ENCODE measurements at regions not wholly inside any gene's neighbourhood (a gene's known extent, or its start where the extent isn't known, plus 50 kb on each side); places are given as distances from the start of the nearest gene placed in this dataset.
A peak's percentile ranks its signal among the peaks of the same experiment; 100 is the strongest.

DNA sequence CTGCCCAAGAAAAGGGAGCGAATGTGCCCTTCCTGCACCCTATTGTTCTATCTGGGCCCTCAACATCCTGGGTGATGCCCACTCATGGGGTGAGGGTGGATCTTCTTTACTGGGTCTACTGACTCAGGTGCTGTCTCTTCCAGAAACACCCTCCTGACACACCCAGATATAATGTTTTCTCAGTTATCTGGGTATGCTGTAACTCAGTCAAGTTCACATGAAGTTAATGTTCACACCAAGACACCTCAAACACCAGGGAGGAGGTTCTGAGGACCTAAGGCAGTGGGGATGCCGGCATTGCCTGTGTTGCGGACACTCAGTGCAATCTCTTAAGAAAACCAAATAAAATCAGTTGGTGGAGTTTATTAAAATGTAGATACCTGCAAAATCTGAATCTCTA, 500.9 kb downstream of the BCL11A start (continued):
- TF ChIP-seq, protein P1, sequence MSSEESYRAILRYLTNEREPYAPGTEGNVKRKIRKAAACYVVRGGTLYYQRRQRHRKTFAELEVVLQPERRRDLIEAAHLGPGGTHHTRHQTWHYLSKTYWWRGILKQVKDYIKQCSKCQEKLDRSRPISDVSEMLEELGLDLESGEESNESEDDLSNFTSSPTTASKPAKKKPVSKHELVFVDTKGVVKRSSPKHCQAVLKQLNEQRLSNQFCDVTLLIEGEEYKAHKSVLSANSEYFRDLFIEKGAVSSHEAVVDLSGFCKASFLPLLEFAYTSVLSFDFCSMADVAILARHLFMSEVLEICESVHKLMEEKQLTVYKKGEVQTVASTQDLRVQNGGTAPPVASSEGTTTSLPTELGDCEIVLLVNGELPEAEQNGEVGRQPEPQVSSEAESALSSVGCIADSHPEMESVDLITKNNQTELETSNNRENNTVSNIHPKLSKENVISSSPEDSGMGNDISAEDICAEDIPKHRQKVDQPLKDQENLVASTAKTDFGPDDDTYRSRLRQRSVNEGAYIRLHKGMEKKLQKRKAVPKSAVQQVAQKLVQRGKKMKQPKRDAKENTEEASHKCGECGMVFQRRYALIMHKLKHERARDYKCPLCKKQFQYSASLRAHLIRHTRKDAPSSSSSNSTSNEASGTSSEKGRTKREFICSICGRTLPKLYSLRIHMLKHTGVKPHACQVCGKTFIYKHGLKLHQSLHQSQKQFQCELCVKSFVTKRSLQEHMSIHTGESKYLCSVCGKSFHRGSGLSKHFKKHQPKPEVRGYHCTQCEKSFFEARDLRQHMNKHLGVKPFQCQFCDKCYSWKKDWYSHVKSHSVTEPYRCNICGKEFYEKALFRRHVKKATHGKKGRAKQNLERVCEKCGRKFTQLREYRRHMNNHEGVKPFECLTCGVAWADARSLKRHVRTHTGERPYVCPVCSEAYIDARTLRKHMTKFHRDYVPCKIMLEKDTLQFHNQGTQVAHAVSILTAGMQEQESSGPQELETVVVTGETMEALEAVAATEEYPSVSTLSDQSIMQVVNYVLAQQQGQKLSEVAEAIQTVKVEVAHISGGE (CRISPR knock-in tag; IDR thresholded peaks at IDR 0.05): no peak
- TF ChIP-seq ZNF217 (IDR thresholded peaks at IDR 0.05) (no peak), ASH2L (IDR thresholded peaks at IDR 0.05; ENCODE audit: borderline replicate concordance, low read depth) (no peak), ESRRA (IDR thresholded peaks at IDR 0.05; ENCODE audit: low read length) (no peak), NFYA (IDR thresholded peaks at IDR 0.05; ENCODE audit: borderline replicate concordance, low read depth, low read length) (no peak), RUNX3 (IDR thresholded peaks at IDR 0.05; ENCODE audit: low read length) (no peak), BACH1 (IDR thresholded peaks at IDR 0.05; ENCODE audit: borderline replicate concordance) (no peak)
- TF ChIP-seq, protein P2, sequence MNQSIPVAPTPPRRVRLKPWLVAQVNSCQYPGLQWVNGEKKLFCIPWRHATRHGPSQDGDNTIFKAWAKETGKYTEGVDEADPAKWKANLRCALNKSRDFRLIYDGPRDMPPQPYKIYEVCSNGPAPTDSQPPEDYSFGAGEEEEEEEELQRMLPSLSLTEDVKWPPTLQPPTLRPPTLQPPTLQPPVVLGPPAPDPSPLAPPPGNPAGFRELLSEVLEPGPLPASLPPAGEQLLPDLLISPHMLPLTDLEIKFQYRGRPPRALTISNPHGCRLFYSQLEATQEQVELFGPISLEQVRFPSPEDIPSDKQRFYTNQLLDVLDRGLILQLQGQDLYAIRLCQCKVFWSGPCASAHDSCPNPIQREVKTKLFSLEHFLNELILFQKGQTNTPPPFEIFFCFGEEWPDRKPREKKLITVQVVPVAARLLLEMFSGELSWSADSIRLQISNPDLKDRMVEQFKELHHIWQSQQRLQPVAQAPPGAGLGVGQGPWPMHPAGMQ (IDR thresholded peaks at IDR 0.05; ENCODE audit: borderline replicate concordance): no peak

DNA sequence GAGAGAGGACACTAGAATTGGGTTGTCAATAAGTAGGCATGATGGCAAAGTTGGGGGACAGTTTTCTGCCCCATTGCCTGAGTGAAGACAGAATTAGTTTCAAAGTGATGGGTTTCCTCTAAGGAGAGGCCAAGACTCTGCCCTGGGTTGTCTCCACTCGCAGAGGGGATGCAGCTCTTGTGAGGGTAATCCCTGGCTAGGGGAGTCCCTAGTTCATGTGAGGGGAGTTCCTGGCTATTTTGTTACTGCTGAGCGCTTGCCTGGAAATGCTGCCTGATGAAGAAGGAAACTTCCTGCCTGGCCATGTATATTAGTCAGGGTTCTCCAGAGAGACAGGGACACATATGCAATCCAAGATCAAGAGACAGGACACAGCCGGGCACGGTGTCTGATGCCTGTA, 501.5 kb downstream of the BCL11A start:
- H3K4me3 ChIP-seq: no peak overlapping the region
- 0 out of 2 replicates have a peak, but pooled peaks have one; percentile 57 for TF ChIP-seq CBX5 (IDR thresholded peaks at IDR 0.05; ENCODE audit: low read depth)
- TF ChIP-seq, protein P3, sequence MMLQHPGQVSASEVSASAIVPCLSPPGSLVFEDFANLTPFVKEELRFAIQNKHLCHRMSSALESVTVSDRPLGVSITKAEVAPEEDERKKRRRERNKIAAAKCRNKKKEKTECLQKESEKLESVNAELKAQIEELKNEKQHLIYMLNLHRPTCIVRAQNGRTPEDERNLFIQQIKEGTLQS (IDR thresholded peaks at IDR 0.05; ENCODE audit: borderline replicate concordance, extremely low read depth, low read depth, low read length): no peak

More for the DNA sequence above, 501.5 kb downstream of the BCL11A start:
- no TSS peak for BruUV-seq (replicated peaks)
- ChIA-PET POLR2A (no interaction called here), SMC1A (ENCODE audit: uncharacterized antibody, unreplicated experiment) (no interaction called here), RAD21 (ENCODE audit: unreplicated experiment) (no interaction called here), CTCF (no interaction called here)
- in situ Hi-C loops (cut with MboI): no loop called here
- FAIRE-seq (no peak), ATAC-seq (no peak), DNase-seq (ENCODE audit: low read depth, low spot score) (no peak)
- Histone ChIP-seq H4K20me1 (ENCODE audit: control insufficient read depth, insufficient read depth) (no peaks in the 10 kb centered on the region), H3K36me3 (ENCODE audit: control insufficient read depth in 2 of 2, insufficient read depth in 2 of 2, low read length in 1 of 2) (no peaks in the 10 kb centered on the region), H3K9me3 (replicated peaks; ENCODE audit: control insufficient read depth, insufficient read depth, low read length) (no peaks in the 10 kb centered on the region), H3K27ac (ENCODE audit: control insufficient read depth, insufficient read depth) (no peak overlapping the region), H3K79me2 (ENCODE audit: control insufficient read depth, insufficient read depth, low read length) (no peaks in the 10 kb centered on the region), H2AFZ (ENCODE audit: control insufficient read depth, low read depth, low read length) (no peak overlapping the region), H3K27me3 (replicated peaks in 1 of 2; ENCODE audit: control insufficient read depth in 2 of 2, insufficient read depth in 2 of 2, low read length in 1 of 2) (no peaks in the 10 kb centered on the region; a peak in 1 of 4 replicates), H3K9ac (ENCODE audit: control insufficient read depth, insufficient read depth, low read length) (no peak overlapping the region), H3K4me2 (ENCODE audit: control insufficient read depth, insufficient read depth) (no peak overlapping the region), H3K4me1 (ENCODE audit: control insufficient read depth, insufficient read depth, low read length) (no peaks in the 10 kb centered on the region)
- 0% methylated on average over 4 of the region's 4 CpGs for WGBS (ENCODE audit: insufficient coverage, insufficient replicate concordance, low lambda C conversion rate, missing lambda C conversion rate)
- intact Hi-C loops (cut with micrococcal nuclease; ENCODE audit: unreplicated experiment): no loop called here

Data from GM12878 (cell line).